ENCODE measurements at regions not wholly inside any gene's neighbourhood (a gene's known extent, or its start where the extent isn't known, plus 50 kb on each side); places are given as distances from the start of the nearest gene placed in this dataset.

- DNase-seq: no peak
These were observed 135.0 kb downstream of the INHBB start for GRCh38 chr2:120480903-120481445.

- no peak for DNase-seq
These were observed 135.7 kb downstream of the INHBB start for GRCh38 chr2:120481446-120482194.

GRCh38 chr2:120482334-120482733, 136.4 kb downstream of the INHBB start:
- no peak for DNase-seq

GRCh38 chr2:120483355-120483754, 137.4 kb downstream of the INHBB start:
- DNase-seq: no peak

- no peak for DNase-seq
These were observed 139.2 kb downstream of the INHBB start for GRCh38 chr2:120485096-120485495.

- no peak for DNase-seq
These were observed 140.5 kb downstream of the INHBB start for GRCh38 chr2:120486441-120486840.

GRCh38 chr2:120486946-120487345, 141.0 kb downstream of the INHBB start:
- DNase-seq: no peak

- DNase-seq: no peak
These were observed 142.6 kb downstream of the INHBB start for GRCh38 chr2:120488531-120488930.

GRCh38 chr2:120489023-120489422, 143.1 kb downstream of the INHBB start:
- DNase-seq: no peak

- no peak for DNase-seq
These were observed 144.3 kb downstream of the INHBB start for GRCh38 chr2:120490091-120490798.

GRCh38 chr2:120491111-120491625, 145.2 kb downstream of the INHBB start:
- DNase-seq: no peak

GRCh38 chr2:120493231-120493630, 147.3 kb downstream of the INHBB start:
- DNase-seq: no peak

GRCh38 chr2:120494446-120494845, 148.5 kb downstream of the INHBB start:
- DNase-seq: no peak

GRCh38 chr2:120495586-120495985, 149.7 kb downstream of the INHBB start:
- DNase-seq: no peak

- no peak for DNase-seq
These were observed 150.3 kb downstream of the INHBB start for GRCh38 chr2:120496235-120496634.

GRCh38 chr2:120496759-120497158, 150.8 kb downstream of the INHBB start:
- DNase-seq: no peak

- no peak for DNase-seq
These were observed 151.5 kb downstream of the INHBB start for GRCh38 chr2:120497261-120497977.

GRCh38 chr2:120498121-120498520, 152.2 kb downstream of the INHBB start:
- DNase-seq: no peak

- no peak for DNase-seq
These were observed 152.8 kb downstream of the INHBB start for GRCh38 chr2:120498576-120499394.

- DNase-seq: no peak
These were observed 154.0 kb downstream of the INHBB start for GRCh38 chr2:120499784-120500495.

GRCh38 chr2:120501591-120501990, 155.7 kb downstream of the INHBB start:
- DNase-seq: no peak

GRCh38 chr2:120502357-120502756, 156.4 kb downstream of the INHBB start:
- no peak for DNase-seq

All from stimulated activated naive CD4-positive, alpha-beta T cell treated with Interleukin-2 at 50 U/mL for 16 hours (primary cell).